ENCODE measurements at regions not wholly inside any gene's neighbourhood (a gene's known extent, or its start where the extent isn't known, plus 50 kb on each side); places are given as distances from the start of the nearest gene placed in this dataset.

DNA sequence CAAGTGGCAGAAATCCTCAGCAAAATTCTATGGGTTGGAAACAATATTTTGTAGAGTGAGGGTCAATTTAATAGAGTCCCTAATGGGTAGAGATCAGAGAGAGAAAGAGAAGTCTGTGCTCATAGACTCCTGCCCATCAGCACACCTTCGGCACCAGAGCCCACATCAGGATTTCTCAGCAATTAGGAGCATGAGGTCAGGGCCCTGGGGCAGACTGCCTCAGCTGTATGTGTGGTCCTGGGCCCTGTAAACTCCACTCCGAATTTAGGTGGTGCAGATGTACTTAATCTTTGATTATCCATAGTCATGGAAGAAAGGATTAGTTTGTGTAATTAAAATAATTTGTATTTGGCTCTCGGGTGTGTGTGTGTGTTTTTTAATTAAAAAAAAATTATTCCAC, 372.6 kb downstream of the AEBP2 start:
- ATAC-seq (ENCODE audit: low read depth), result no peak
- Histone ChIP-seq H4K20me1 (ENCODE audit: insufficient read depth, low read length) (no peaks in the 10 kb centered on the region), H2BK5ac (ENCODE audit: low read depth, low read length, poor library complexity, severe bottlenecking) (no peak overlapping the region), H3K79me1 (ENCODE audit: low read depth in 1 of 2, low read length in 2 of 2) (no peaks in the 10 kb centered on the region), H3K14ac (replicated peaks; ENCODE audit: low read depth, low read length) (no peak overlapping the region; the same call in 1 of the 2 replicates), H3K36me3 (ENCODE audit: control insufficient read depth, insufficient read depth, low read length) (no peaks in the 10 kb centered on the region), H4K8ac (ENCODE audit: low read depth in 2 of 2, low read length in 2 of 2) (no peak overlapping the region), H3K56ac (ENCODE audit: extremely low read depth, insufficient read depth, low read length) (no peak overlapping the region), H3K4me3 (ENCODE audit: insufficient read depth, low read depth, low read length) (no peak overlapping the region), H2AK5ac (ENCODE audit: low read depth, low read length) (no peak overlapping the region), H2BK20ac (ENCODE audit: low read depth, low read length) (no peak overlapping the region), H4K91ac (ENCODE audit: insufficient read depth, low read depth, low read length) (no peak overlapping the region), H2AFZ (replicated peaks; ENCODE audit: low read length, poor library complexity) (no peak overlapping the region), H3K27ac (ENCODE audit: insufficient read depth, low read length) (no peak overlapping the region), H3K4me1 (ENCODE audit: control insufficient read depth, insufficient read depth, low read length) (peaks cover 3% of the 10 kb centered on the region; the same call in 1 of the 2 replicates), H3K4ac (ENCODE audit: low read depth, low read length) (no peak overlapping the region), H3K9ac (ENCODE audit: low read depth, low read length) (no peak overlapping the region), H3K9me3 (ENCODE audit: control insufficient read depth, insufficient read depth, low read length) (no peaks in the 10 kb centered on the region; the same call in none of the 2 replicates), H3K18ac (ENCODE audit: low read depth, low read length) (no peak overlapping the region), H3K27me3 (ENCODE audit: control insufficient read depth, insufficient read depth, low read length) (no peaks in the 10 kb centered on the region), H2BK15ac (ENCODE audit: low read depth, low read length) (no peak overlapping the region), H3K23ac (ENCODE audit: low read depth, low read length) (no peak overlapping the region), H3K9me1 (ENCODE audit: insufficient read depth, low read length) (no peaks in the 10 kb centered on the region), H4K5ac (ENCODE audit: low read depth, low read length) (no peak overlapping the region), H2AK9ac (replicated peaks; ENCODE audit: low read depth, low read length, poor library complexity) (no peak overlapping the region), H3K4me2 (ENCODE audit: low read depth, low read length) (no peak overlapping the region), H2BK120ac (ENCODE audit: low read depth, low read length) (no peak overlapping the region)
- in situ Hi-C loops (cut with MboI; ENCODE audit: low sequenced_read_pairs), result no loop called here
- ChIA-PET POLR2A (ENCODE audit: unreplicated experiment) (no interaction called here), CTCF (interaction anchor here (0.6 kb wide), 1 partner anchor 1450 kb away, joined by 3 read pairs; no protein-coding TSS in a partner anchor)
- no peak for DNase-seq
- intact Hi-C loops (cut with micrococcal nuclease), result no loop called here
- BruUV-seq (replicated peaks), result no TSS peak
- WGBS, 2 experiments (ENCODE audit: extremely low coverage in 2 of 2, insufficient read length in 1 of 2), result 100% methylated on average over 1 of the region's 3 CpGs
- dilution Hi-C loops (cut with HindIII; ENCODE audit: low sequenced_read_pairs, unreplicated experiment), result no loop called here
- TF ChIP-seq RCOR1 (IDR thresholded peaks at IDR 0.05; ENCODE audit: insufficient replicate concordance, low read length) (no peak), SMC3 (IDR thresholded peaks at IDR 0.05; ENCODE audit: low read depth, low read length) (no peak), MAZ (IDR thresholded peaks at IDR 0.05; ENCODE audit: borderline replicate concordance, low read depth, low read length) (no peak), CEBPB (IDR thresholded peaks at IDR 0.05; ENCODE audit: low read depth, low read length) (no peak), POLR2A (IDR thresholded peaks at IDR 0.05; ENCODE audit: low read depth, low read length) (no peak), MAFK (IDR thresholded peaks at IDR 0.05; ENCODE audit: low read depth, low read length) (no peak), BHLHE40 (IDR thresholded peaks at IDR 0.05; ENCODE audit: low read depth, low read length) (no peak), RFX5 (IDR thresholded peaks at IDR 0.05; ENCODE audit: low read depth, low read length) (no peak), MXI1 (IDR thresholded peaks at IDR 0.05; ENCODE audit: borderline replicate concordance, low read depth, low read length) (no peak), CTCF (conservative IDR thresholded peaks at IDR 0.05; ENCODE audit: low read depth, low read length) (no peak)
- TF ChIP-seq, protein P1, sequence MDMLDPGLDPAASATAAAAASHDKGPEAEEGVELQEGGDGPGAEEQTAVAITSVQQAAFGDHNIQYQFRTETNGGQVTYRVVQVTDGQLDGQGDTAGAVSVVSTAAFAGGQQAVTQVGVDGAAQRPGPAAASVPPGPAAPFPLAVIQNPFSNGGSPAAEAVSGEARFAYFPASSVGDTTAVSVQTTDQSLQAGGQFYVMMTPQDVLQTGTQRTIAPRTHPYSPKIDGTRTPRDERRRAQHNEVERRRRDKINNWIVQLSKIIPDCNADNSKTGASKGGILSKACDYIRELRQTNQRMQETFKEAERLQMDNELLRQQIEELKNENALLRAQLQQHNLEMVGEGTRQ (IDR thresholded peaks at IDR 0.05; ENCODE audit: low read depth, low read length), result no peak
